Caco-2 (cell line): ENCODE measurements at regions not wholly inside any gene's neighbourhood (a gene's known extent, or its start where the extent isn't known, plus 50 kb on each side); places are given as distances from the start of the nearest gene placed in this dataset.

Source experiments
- BruUV-seq: library from RNA; stranded (reverse); fragments of 400-500 nt; replicated peaks from 2 replicates; lab custom pipeline; 2021; lab: Mats Ljungman, UMichigan
- CTCF ChIA-PET: fragments of 300-600 bp; sonication (Branson Sonifier 250); formaldehyde crosslinking; loops from one replicate; lab custom pipeline; 2022; ENCODE audit warnings: antibody characterized with exemption; lab: Charles Lee
- POLR2A ChIA-PET: fragments of 300-600 bp; sonication (Branson Sonifier 250); formaldehyde crosslinking; loops from one replicate; lab custom pipeline; 2022; ENCODE audit warnings: antibody characterized with exemption; lab: Charles Lee
- DNase-seq, 2 experiments: peaks; one replicate each; pipeline versions ENCODE4 v3.0.0 to v3.0.0-alpha.2; 2020 to 2022
- H3K27me3 ChIP-seq: replicated peaks from 2 replicates; pipeline ENCODE4 v1.6.0; 2011; ENCODE audit warnings: low read length; ENCODE audit not compliant: control insufficient read depth, insufficient read depth
- H3K36me3 ChIP-seq: 2 replicates; pipeline ENCODE4 v1.5.1; 2011; ENCODE audit warnings: low read length; ENCODE audit not compliant: control insufficient read depth, insufficient read depth
- H3K4me1 ChIP-seq: fragments of 250-450 bp; sonication (Bioruptor Pico); 2 replicates; pipeline ENCODE4 v1.5.1; 2020; ENCODE audit warnings: mild to moderate bottlenecking
- H3K4me3 ChIP-seq: 2 replicates; pipeline ENCODE4 v1.5.1; 2011; ENCODE audit warnings: low read depth, mild to moderate bottlenecking, control low read depth, low read length
- H3K9me3 ChIP-seq: fragments of 250-450 bp; sonication (Bioruptor Pico); 2 replicates; pipeline ENCODE4 v1.5.1; 2020; ENCODE audit warnings: mild to moderate bottlenecking, moderate library complexity
- H3K27ac Mint-ChIP-seq: one replicate; pipeline ENCODE4 v1.8.0; 2022; ENCODE audit warnings: mixed read lengths; ENCODE audit not compliant: unreplicated experiment
- H3K27me3 Mint-ChIP-seq: one replicate; pipeline ENCODE4 v1.8.0; 2022; ENCODE audit warnings: mixed read lengths; ENCODE audit not compliant: insufficient read depth, unreplicated experiment
- H3K36me3 Mint-ChIP-seq: one replicate; pipeline ENCODE4 v1.8.0; 2022; ENCODE audit warnings: mild to moderate bottlenecking, mixed read lengths; ENCODE audit not compliant: insufficient read depth, unreplicated experiment
- H3K4me1 Mint-ChIP-seq: one replicate; pipeline ENCODE4 v1.8.0; 2022; ENCODE audit warnings: low read depth, mixed read lengths; ENCODE audit not compliant: unreplicated experiment
- H3K4me3 Mint-ChIP-seq: one replicate; pipeline ENCODE4 v1.8.0; 2022; ENCODE audit warnings: mild to moderate bottlenecking, moderate library complexity, mixed read lengths; ENCODE audit not compliant: unreplicated experiment
- H3K9me3 Mint-ChIP-seq: one replicate; pipeline ENCODE4 v1.8.0; 2022; ENCODE audit warnings: mixed read lengths; ENCODE audit not compliant: unreplicated experiment
- intact Hi-C: fragments of 100-400 bp; cut with micrococcal nuclease; formaldehyde crosslinking; loops from one replicate; pipeline ENCODE4 v1.10.0; 2022; ENCODE audit not compliant: unreplicated experiment
- TF ChIP-seq, protein P1 (sequence below), 2 experiments: fragments of 200-600 bp in 1 of 2; IDR thresholded peaks; 1 replicate in 1 of 2; 2 replicates in 1 of 2; pipeline versions ENCODE4 v1.5.1 to v1.8.0; 2011 to 2022; ENCODE audit warnings: antibody characterized with exemption in 1 of 2, control low read depth in 1 of 2, inconsistent platforms in 1 of 2, low read depth in 1 of 2, low read length in 1 of 2, mild to moderate bottlenecking in 1 of 2, moderate library complexity in 1 of 2; ENCODE audit not compliant: insufficient read depth in 1 of 2, severe bottlenecking in 1 of 2, unreplicated experiment in 1 of 2

DNA sequence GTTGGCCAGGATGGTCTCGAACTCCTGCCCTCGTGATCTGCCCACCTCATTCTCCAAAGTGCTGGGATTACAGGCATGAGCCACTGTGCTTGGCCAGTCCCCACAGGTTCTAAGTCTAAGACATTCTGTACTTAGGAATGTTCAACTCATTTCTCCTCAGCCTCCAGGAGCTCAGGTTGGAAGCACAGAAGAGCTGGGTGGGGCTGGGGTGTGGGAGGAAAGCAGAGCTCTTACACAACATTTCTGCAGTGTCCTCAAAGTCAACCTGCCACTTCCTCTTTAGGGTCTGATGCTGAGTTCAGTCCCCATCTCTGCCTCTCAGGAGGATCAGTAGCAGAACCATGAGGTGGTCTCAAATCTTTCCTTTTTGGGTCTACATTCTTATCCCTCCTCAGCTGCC lies 75.5 kb downstream of the MRPL46 start:
- H3K36me3 Mint-ChIP-seq, result no peaks in the 10 kb centered on the region
- no peaks in the 10 kb centered on the region for H3K27me3 Mint-ChIP-seq
- intact Hi-C loops, result no loop called here
- peaks cover 25% of the 10 kb centered on the region for H3K4me1 Mint-ChIP-seq
- H3K27ac Mint-ChIP-seq, result no peak overlapping the region
- DNase-seq, result no peak
- TF ChIP-seq, protein P1, sequence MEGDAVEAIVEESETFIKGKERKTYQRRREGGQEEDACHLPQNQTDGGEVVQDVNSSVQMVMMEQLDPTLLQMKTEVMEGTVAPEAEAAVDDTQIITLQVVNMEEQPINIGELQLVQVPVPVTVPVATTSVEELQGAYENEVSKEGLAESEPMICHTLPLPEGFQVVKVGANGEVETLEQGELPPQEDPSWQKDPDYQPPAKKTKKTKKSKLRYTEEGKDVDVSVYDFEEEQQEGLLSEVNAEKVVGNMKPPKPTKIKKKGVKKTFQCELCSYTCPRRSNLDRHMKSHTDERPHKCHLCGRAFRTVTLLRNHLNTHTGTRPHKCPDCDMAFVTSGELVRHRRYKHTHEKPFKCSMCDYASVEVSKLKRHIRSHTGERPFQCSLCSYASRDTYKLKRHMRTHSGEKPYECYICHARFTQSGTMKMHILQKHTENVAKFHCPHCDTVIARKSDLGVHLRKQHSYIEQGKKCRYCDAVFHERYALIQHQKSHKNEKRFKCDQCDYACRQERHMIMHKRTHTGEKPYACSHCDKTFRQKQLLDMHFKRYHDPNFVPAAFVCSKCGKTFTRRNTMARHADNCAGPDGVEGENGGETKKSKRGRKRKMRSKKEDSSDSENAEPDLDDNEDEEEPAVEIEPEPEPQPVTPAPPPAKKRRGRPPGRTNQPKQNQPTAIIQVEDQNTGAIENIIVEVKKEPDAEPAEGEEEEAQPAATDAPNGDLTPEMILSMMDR (IDR thresholded peaks at IDR 0.05; ENCODE audit: insufficient read depth in 1 of 2, low read depth in 1 of 2, low read length in 1 of 2, severe bottlenecking in 1 of 2, unreplicated experiment in 1 of 2), result no peak
- ChIA-PET CTCF (no interaction called here), POLR2A (no interaction called here)
- Histone ChIP-seq H3K9me3 (no peaks in the 10 kb centered on the region; the same call in 1 of the 2 replicates), H3K27me3 (no peaks in the 10 kb centered on the region), H3K4me3 (no peak overlapping the region), H3K4me1 (peaks cover 33% of the 10 kb centered on the region), H3K36me3 (no peaks in the 10 kb centered on the region)
- H3K9me3 Mint-ChIP-seq, result no peaks in the 10 kb centered on the region
- BruUV-seq, result no TSS peak
- no peak overlapping the region for H3K4me3 Mint-ChIP-seq

DNA sequence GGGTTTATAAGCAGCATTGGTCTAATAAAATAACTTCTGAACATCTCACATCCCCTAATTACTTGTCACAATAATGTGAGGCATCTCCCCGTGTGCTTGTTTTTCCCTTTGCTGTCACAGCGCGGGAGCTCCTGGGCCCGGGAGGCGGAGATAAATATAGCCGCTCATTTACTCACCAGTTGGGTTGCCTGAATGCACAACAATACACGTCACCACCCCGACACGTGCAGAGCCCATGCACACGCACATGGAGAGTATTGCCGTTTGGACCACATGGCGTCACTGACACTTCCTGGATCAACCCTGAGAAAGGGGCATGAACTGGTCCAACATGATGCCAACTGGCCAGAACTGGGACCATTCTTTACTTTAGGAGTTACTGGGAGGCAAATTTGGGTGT lies 76.2 kb downstream of the MRPL46 start:
- H3K4me3 Mint-ChIP-seq, result no peak overlapping the region
- no peaks in the 10 kb centered on the region for H3K36me3 Mint-ChIP-seq
- H3K4me3 ChIP-seq, result no peak overlapping the region
- peaks cover 18% of the 10 kb centered on the region for H3K4me1 Mint-ChIP-seq
- DNase-seq, result no peak
- H3K9me3 ChIP-seq, result no peaks in the 10 kb centered on the region; the same call in 1 of the 2 replicates
- BruUV-seq, result no TSS peak
- no peak overlapping the region for H3K27ac Mint-ChIP-seq
- ChIA-PET POLR2A (no interaction called here), CTCF (no interaction called here)
- TF ChIP-seq, protein P1 (IDR thresholded peaks at IDR 0.05; ENCODE audit: insufficient read depth in 1 of 2, low read depth in 1 of 2, low read length in 1 of 2, severe bottlenecking in 1 of 2, unreplicated experiment in 1 of 2), result no peak
- no peaks in the 10 kb centered on the region for H3K36me3 ChIP-seq
- H3K9me3 Mint-ChIP-seq, result no peaks in the 10 kb centered on the region
- H3K27me3 Mint-ChIP-seq, result no peaks in the 10 kb centered on the region
- H3K4me1 ChIP-seq, result peaks cover 26% of the 10 kb centered on the region
- H3K27me3 ChIP-seq, result no peaks in the 10 kb centered on the region
- intact Hi-C loops, result no loop called here

DNA sequence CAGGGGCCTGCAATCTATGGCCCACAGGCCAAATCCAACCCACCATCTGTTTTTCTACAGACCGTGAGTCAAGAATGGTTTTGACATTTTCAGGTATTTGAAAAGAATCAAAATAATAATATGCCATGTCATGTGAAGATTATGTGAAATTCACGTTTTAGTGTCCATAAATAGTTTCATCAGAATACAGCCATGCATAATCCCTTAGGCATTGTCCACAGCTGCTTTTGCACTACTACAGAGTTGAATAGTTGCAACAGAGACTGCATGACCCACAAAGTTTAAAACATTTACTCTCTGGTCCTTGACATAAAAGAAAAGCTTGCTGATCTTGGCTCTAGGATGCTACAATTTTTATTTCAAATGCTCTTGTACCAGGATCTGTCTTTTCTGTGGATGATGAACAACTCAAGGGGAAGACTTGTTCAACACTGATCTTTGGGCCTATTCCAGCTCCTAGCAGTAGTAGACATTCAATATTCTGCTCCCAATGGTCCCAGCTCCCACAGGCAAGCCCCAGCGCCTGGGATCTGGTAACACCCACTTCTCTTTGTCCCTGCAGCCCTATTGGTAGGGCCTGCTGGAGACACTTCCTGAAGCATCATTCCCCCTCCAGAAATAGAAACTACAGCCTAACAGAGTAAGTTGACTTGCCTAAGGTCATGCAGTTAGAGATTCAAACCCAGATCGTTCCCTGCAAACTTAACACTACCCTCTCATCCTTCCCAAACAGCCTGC lies 76.9 kb downstream of the MRPL46 start:
- H3K27me3 ChIP-seq, result no peaks in the 10 kb centered on the region

More for the DNA sequence above, 76.9 kb downstream of the MRPL46 start:
- Mint-ChIP-seq H3K9me3 (no peaks in the 10 kb centered on the region), H3K27ac (no peak overlapping the region), H3K27me3 (no peaks in the 10 kb centered on the region), H3K4me1 (peaks cover 12% of the 10 kb centered on the region), H3K4me3 (no peak overlapping the region), H3K36me3 (no peaks in the 10 kb centered on the region)
- DNase-seq, result no peak
- CTCF ChIA-PET, result no interaction called here
- no peaks in the 10 kb centered on the region for H3K36me3 ChIP-seq
- H3K9me3 ChIP-seq, result no peaks in the 10 kb centered on the region; the same call in 1 of the 2 replicates
- POLR2A ChIA-PET, result no interaction called here
- no peak overlapping the region for H3K4me3 ChIP-seq
- BruUV-seq, result no TSS peak
- TF ChIP-seq, protein P1 (IDR thresholded peaks at IDR 0.05; ENCODE audit: insufficient read depth in 1 of 2, low read depth in 1 of 2, low read length in 1 of 2, severe bottlenecking in 1 of 2, unreplicated experiment in 1 of 2), result no peak
- H3K4me1 ChIP-seq, result peaks cover 19% of the 10 kb centered on the region
- intact Hi-C loops, result no loop called here
